Karpas-422 (cell line): ENCODE measurements at regions not wholly inside any gene's neighbourhood (a gene's known extent, or its start where the extent isn't known, plus 50 kb on each side); places are given as distances from the start of the nearest gene placed in this dataset.

Source experiments
- DNase-seq: peaks from one replicate; pipeline ENCODE4 v3.0.0-alpha.2; 2015
- H2AFZ ChIP-seq: fragments of 200-600 bp; sonication (generic); 2 replicates; pipeline ENCODE4 v1.6.1; 2014; ENCODE audit warnings: antibody characterized with exemption, low read length, mixed read lengths
- H3K27ac ChIP-seq: fragments of 200-600 bp; sonication (generic); 2 replicates; pipeline ENCODE4 v1.5.1; 2014; ENCODE audit warnings: mild to moderate bottlenecking, low read length, moderate library complexity
- H3K27me3 ChIP-seq: fragments of 200-600 bp; sonication (generic); 2 replicates; pipeline ENCODE4 v1.6.1; 2014; ENCODE audit warnings: low read length, mixed read lengths
- H3K36me3 ChIP-seq: fragments of 200-600 bp; sonication (generic); 2 replicates; pipeline ENCODE4 v1.6.1; 2014; ENCODE audit warnings: low read length, mixed read lengths; ENCODE audit not compliant: insufficient read depth
- H3K4me1 ChIP-seq: fragments of 200-600 bp; sonication (generic); 2 replicates; pipeline ENCODE4 v1.6.1; 2014; ENCODE audit warnings: mild to moderate bottlenecking, low read length, mixed read lengths
- H3K4me2 ChIP-seq: fragments of 200-600 bp; sonication (generic); 2 replicates; pipeline ENCODE4 v1.6.1; 2014; ENCODE audit warnings: low read length, low read depth, mild to moderate bottlenecking; ENCODE audit not compliant: poor library complexity, severe bottlenecking
- H3K4me3 ChIP-seq: fragments of 200-600 bp; sonication (generic); 2 replicates; pipeline ENCODE4 v1.5.1; 2014; ENCODE audit warnings: mild to moderate bottlenecking, antibody characterized with exemption, low read length, mixed read lengths
- H3K79me2 ChIP-seq: fragments of 200-600 bp; sonication (generic); 2 replicates; pipeline ENCODE4 v1.6.1; 2014; ENCODE audit warnings: mild to moderate bottlenecking, low read length, mixed read lengths
- H3K9ac ChIP-seq: fragments of 200-600 bp; sonication (generic); 2 replicates; pipeline ENCODE4 v1.6.0; 2014; ENCODE audit warnings: low read length
- H3K9me2 ChIP-seq: fragments of 200-600 bp; sonication (generic), shearing (Covaris generic); replicated peaks from 2 replicates; pipeline ENCODE4 v1.6.0; 2014; ENCODE audit warnings: mild to moderate bottlenecking, low read length, moderate library complexity; ENCODE audit not compliant: insufficient read depth
- H3K9me3 ChIP-seq: fragments of 300-700, 200-600 bp; sonication (generic); 2 replicates; pipeline ENCODE4 v1.6.1; 2014; ENCODE audit warnings: low read length, mixed read lengths
- H4K20me1 ChIP-seq: fragments of 200-600 bp; sonication (generic); 2 replicates; pipeline ENCODE4 v1.6.1; 2014; ENCODE audit warnings: mild to moderate bottlenecking, antibody characterized with exemption, low read length, low read depth; ENCODE audit not compliant: insufficient read depth

DNA sequence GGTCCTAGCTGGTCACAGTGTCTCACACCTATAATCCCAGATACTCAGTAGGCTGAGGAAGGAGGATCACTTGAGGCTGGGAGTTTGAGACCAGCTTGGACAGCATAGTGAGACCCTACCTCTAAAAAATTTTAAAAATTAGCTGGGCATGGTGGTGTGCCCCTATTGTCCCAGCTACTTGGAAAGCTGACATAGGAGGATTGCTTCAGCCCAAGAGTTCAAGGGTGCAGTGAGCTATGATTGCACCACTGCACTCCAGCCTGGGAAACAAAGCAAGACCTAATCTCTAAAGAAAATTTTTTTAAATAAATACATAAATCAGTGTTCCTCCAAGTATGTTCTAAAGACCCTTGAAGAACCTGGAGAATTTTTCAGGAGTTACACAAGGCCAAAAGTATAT, 50.6 kb upstream of the GNAO1 start:
- no peaks in the 10 kb centered on the region for H3K9me2 ChIP-seq
- no peak overlapping the region for H3K27ac ChIP-seq
- no peaks in the 10 kb centered on the region for H3K9me3 ChIP-seq
- no peaks in the 10 kb centered on the region for H3K27me3 ChIP-seq
- no peaks in the 10 kb centered on the region for H3K36me3 ChIP-seq
- no peak overlapping the region for H3K4me2 ChIP-seq
- H2AFZ ChIP-seq, result no peak overlapping the region
- no peaks in the 10 kb centered on the region for H3K79me2 ChIP-seq
- H3K4me3 ChIP-seq, result no peak overlapping the region
- H3K9ac ChIP-seq, result no peak overlapping the region
- peaks cover 6% of the 10 kb centered on the region for H3K4me1 ChIP-seq
- no peak for DNase-seq
- H4K20me1 ChIP-seq, result no peaks in the 10 kb centered on the region

DNA sequence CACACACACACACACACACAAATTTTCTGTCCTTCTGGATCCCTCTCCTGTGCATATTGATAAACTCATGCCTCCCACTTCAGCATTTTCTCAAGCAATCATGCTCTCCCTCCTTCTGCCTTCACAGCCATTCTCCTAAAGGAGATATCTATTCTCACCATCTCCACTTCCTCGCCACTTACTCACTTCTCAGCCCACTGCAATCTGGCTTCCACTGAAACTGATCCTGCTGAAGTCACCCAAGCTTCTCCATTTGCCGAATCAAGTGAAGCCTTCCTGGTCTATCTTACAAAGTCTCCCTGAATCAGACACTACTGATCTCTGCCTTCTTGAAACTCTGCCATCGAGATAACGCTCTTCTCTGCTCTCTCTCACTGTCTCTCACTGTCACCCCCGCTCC, 54.0 kb upstream of the GNAO1 start:
- Histone ChIP-seq H2AFZ (peak overlapping the region; percentile 48; the same call in 1 of the 2 replicates), H3K9me2 (no peaks in the 10 kb centered on the region), H3K4me3 (peak overlapping the region; percentile 19; the same call in 1 of the 2 replicates), H3K79me2 (no peaks in the 10 kb centered on the region), H3K9me3 (no peaks in the 10 kb centered on the region), H3K36me3 (no peaks in the 10 kb centered on the region), H3K4me2 (peak overlapping the region; percentile 47), H3K9ac (0 out of 2 replicates have a peak overlapping the region, but pooled peaks have one; percentile 29), H3K27ac (no peak overlapping the region), H3K4me1 (peaks cover 3% of the 10 kb centered on the region), H4K20me1 (no peaks in the 10 kb centered on the region), H3K27me3 (no peaks in the 10 kb centered on the region)
- DNase-seq, result no peak

DNA sequence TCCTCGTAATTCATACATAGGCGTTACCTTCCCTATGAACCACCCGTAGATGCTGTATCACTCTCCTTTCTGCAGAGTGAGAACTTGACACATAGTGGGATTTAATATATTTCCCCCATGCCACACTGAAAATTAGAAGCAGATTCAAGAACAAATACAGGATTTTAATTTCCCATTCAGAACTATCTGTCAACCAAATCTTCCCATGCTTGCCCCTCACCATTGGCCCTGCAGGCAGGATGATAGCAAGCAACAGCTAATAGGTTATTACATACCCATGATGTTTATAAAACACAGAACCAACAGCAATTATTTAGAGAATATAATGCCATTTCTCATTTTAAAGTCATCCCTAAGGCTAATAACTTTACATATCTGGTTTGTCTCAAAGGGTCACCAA, 55.0 kb upstream of the GNAO1 start:
- no peak for DNase-seq
- H3K79me2 ChIP-seq, result no peaks in the 10 kb centered on the region
- H3K36me3 ChIP-seq, result no peaks in the 10 kb centered on the region
- H3K27ac ChIP-seq, result no peak overlapping the region
- peaks cover 3% of the 10 kb centered on the region; the same call in 1 of the 2 replicates for H3K4me1 ChIP-seq
- no peak overlapping the region for H2AFZ ChIP-seq
- H3K27me3 ChIP-seq, result no peaks in the 10 kb centered on the region
- H3K4me3 ChIP-seq, result no peak overlapping the region
- H3K4me2 ChIP-seq, result no peak overlapping the region
- no peaks in the 10 kb centered on the region for H3K9me3 ChIP-seq
- no peaks in the 10 kb centered on the region for H4K20me1 ChIP-seq
- no peak overlapping the region for H3K9ac ChIP-seq
- no peaks in the 10 kb centered on the region for H3K9me2 ChIP-seq

DNA sequence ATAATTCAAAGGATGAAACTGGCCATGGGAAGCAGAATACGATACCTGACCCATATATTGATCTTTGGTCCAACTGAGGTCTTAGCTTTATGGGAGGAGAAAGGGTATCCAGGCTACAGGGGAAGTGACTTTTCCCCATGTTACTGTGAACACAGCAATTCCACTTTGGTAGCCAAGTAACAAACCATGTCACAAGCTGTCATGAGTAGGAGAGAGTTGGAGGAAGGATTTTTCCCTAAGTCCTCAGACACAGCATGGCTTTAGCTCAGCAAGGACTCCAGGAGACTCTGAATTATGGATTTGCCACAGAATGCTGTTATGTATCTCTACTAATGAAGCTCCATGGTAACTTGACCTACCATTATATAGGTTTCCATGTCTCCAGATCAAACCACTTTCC, 56.5 kb upstream of the GNAO1 start:
- no peak overlapping the region for H2AFZ ChIP-seq
- H3K36me3 ChIP-seq, result no peaks in the 10 kb centered on the region
- no peaks in the 10 kb centered on the region for H3K27me3 ChIP-seq
- no peak overlapping the region for H3K4me3 ChIP-seq
- H3K27ac ChIP-seq, result no peak overlapping the region
- no peak for DNase-seq
- H3K9me2 ChIP-seq, result no peaks in the 10 kb centered on the region
- H4K20me1 ChIP-seq, result no peaks in the 10 kb centered on the region
- no peaks in the 10 kb centered on the region for H3K79me2 ChIP-seq
- peaks cover 3% of the 10 kb centered on the region; the same call in 1 of the 2 replicates for H3K4me1 ChIP-seq
- no peak overlapping the region for H3K9ac ChIP-seq
- H3K9me3 ChIP-seq, result no peaks in the 10 kb centered on the region
- H3K4me2 ChIP-seq, result no peak overlapping the region

DNA sequence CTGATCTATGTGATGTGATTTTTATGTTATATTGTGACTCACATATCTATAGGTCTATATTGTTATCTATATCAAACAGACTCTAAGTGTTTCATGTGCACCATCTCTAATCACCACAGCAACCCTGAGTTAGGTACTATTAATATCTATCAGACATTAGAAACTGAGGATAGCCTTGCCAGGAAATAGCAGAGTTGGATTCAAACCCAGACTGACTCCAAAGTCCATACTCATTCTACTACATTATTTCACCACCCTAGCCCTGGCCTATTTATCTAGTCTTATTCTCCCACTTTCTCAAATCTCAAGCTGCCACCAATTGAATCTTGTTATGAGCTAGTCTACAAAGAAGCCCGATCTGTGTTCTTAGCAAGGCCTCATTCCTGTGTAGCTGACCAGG, 65.4 kb upstream of the GNAO1 start:
- Histone ChIP-seq H3K27me3 (no peaks in the 10 kb centered on the region), H3K9ac (no peak overlapping the region), H3K4me2 (no peak overlapping the region), H4K20me1 (no peaks in the 10 kb centered on the region), H3K9me2 (no peaks in the 10 kb centered on the region), H3K27ac (no peak overlapping the region), H3K79me2 (no peaks in the 10 kb centered on the region), H3K9me3 (no peaks in the 10 kb centered on the region), H3K36me3 (no peaks in the 10 kb centered on the region), H3K4me1 (no peaks in the 10 kb centered on the region), H2AFZ (no peak overlapping the region), H3K4me3 (no peak overlapping the region)
- DNase-seq, result no peak

DNA sequence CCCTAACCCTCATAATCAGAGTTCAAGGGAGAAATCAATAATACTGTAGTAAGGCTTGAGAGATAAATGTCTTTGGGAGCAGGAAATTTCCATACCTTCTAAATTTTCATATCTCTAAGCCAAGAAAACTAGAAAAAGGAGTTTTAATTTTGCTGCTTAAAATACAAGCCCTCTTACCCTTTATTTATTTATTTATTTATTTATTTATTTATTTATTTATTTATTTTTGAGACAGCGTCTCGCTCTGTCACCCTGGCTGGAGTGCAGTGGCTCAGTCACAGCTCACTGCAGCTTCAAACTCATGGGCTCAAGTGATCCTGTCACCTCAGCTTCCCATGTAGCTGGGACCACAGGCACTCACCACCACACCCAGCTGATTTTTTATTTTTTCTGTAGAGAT, 69.0 kb upstream of the GNAO1 start:
- no peak overlapping the region for H3K4me3 ChIP-seq
- H3K4me2 ChIP-seq, result no peak overlapping the region
- no peak overlapping the region for H2AFZ ChIP-seq
- no peaks in the 10 kb centered on the region for H3K27me3 ChIP-seq
- H3K27ac ChIP-seq, result no peak overlapping the region
- no peaks in the 10 kb centered on the region for H3K79me2 ChIP-seq
- H3K36me3 ChIP-seq, result no peaks in the 10 kb centered on the region
- H3K9ac ChIP-seq, result no peak overlapping the region
- no peaks in the 10 kb centered on the region for H3K4me1 ChIP-seq
- H3K9me3 ChIP-seq, result no peaks in the 10 kb centered on the region
- H3K9me2 ChIP-seq, result no peaks in the 10 kb centered on the region
- no peaks in the 10 kb centered on the region for H4K20me1 ChIP-seq
- DNase-seq, result no peak

DNA sequence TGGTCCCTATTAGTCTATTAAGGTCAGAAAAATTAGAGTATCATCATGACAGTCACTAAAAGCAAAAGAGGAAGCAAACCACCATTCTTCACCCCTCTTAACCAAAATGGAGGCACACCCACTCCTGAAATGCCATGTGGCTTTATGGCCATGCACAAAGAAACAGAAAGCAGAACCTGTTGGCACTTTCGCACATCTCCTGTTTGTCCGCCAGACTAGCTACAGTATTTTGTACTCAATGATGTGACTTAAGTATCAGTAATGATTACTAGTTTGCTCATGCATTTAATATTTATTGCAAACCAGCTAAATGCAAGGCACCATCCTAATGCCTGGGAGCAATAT, 70.2 kb upstream of the GNAO1 start:
- H2AFZ ChIP-seq, result no peak overlapping the region
- no peaks in the 10 kb centered on the region for H3K4me1 ChIP-seq
- H3K27ac ChIP-seq, result no peak overlapping the region
- DNase-seq, result peak; percentile 45
- no peaks in the 10 kb centered on the region for H3K79me2 ChIP-seq
- H3K9ac ChIP-seq, result no peak overlapping the region
- H3K4me3 ChIP-seq, result no peak overlapping the region
- H3K27me3 ChIP-seq, result no peaks in the 10 kb centered on the region
- no peaks in the 10 kb centered on the region for H3K36me3 ChIP-seq
- no peaks in the 10 kb centered on the region for H3K9me3 ChIP-seq
- no peak overlapping the region for H3K4me2 ChIP-seq
- no peaks in the 10 kb centered on the region for H4K20me1 ChIP-seq
- H3K9me2 ChIP-seq, result no peaks in the 10 kb centered on the region

DNA sequence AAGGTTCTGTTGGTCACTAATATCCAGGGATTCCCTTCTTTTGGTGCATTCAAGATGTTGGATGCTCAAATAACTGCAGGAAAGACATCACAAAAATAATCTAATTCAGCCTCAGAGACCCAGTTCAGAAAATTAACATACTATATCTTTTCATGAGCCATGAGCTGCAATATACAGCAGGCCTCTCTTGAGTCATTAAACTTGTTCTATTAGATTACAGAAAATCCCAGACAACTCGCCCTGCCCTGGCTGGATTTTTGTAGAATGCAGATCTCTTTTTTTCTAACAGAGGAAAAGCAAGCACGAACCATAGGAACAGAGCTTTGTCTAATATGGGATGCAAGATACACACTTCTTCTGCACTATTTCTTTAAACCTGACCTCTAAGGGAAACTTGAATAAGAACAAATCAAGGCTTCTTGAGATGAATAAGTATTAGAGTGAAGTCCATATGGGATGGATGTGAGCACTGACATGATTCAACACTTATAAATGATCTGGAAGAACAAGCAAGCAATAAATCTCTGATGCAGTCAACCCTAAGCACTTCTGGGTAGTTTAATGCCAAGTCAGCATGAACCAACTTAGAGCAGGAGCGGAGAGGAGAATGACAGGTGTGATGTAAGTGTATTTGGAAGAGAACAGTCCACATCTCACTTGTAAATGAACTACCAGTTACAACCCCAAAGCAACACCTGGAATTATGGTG, 70.7 kb upstream of the GNAO1 start:
- no peaks in the 10 kb centered on the region for H3K79me2 ChIP-seq
- no peaks in the 10 kb centered on the region for H3K4me1 ChIP-seq
- DNase-seq, result no peak
- H3K27me3 ChIP-seq, result no peaks in the 10 kb centered on the region
- no peaks in the 10 kb centered on the region for H4K20me1 ChIP-seq
- no peaks in the 10 kb centered on the region for H3K9me2 ChIP-seq
- no peak overlapping the region for H3K27ac ChIP-seq
- no peak overlapping the region for H2AFZ ChIP-seq
- no peaks in the 10 kb centered on the region for H3K36me3 ChIP-seq
- no peaks in the 10 kb centered on the region for H3K9me3 ChIP-seq
- H3K4me3 ChIP-seq, result no peak overlapping the region
- no peak overlapping the region for H3K4me2 ChIP-seq
- H3K9ac ChIP-seq, result no peak overlapping the region
